ENCODE measurements at regions not wholly inside any gene's neighbourhood (a gene's known extent, or its start where the extent isn't known, plus 50 kb on each side); places are given as distances from the start of the nearest gene placed in this dataset.

DNA sequence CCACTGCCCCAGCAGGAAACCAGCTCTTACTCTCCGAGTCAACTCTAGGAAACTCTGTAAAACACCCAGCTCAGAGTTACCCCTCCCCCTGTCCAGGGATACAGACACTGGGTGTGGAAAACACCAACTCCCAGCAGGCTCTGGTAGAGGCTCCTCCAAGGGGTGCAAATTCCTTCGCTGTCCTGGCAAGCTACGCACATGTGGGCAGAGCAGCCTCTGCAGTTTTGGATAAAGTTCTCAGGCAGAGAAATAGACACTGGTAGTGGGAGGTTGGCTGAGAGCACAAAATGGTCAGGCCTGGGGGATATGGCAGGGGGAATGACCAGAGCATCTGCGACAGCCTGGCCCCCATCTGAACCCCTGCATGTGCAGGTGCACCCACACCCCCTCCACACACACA is 146.9 kb upstream of the SDK2 start:
- TF ChIP-seq POLR2A (IDR thresholded peaks at IDR 0.05) (no peak), CTCF (IDR thresholded peaks at IDR 0.05) (no peak)
- no peak for DNase-seq
- no peak for ATAC-seq
- WGBS, 2 donors, result 83 to 85% methylated on average over 4 of the region's 4 CpGs
- no peaks in the 10 kb centered on the region for H3K27me3 ChIP-seq
- no peaks in the 10 kb centered on the region for H3K36me3 ChIP-seq (replicated peaks in 1 of 2; ENCODE audit: insufficient read depth in 1 of 2, low read depth in 2 of 2)
- no peak overlapping the region for H3K27ac ChIP-seq
- H3K4me1 ChIP-seq, result no peaks in the 10 kb centered on the region
- H3K4me3 ChIP-seq, result no peak overlapping the region
- intact Hi-C loops (cut with DNase I), result no loop called here
- no peaks in the 10 kb centered on the region for H3K9me3 ChIP-seq

GRCh38 chr17:73791631-73792030 is 147.4 kb upstream of the SDK2 start:
- WGBS, 2 donors, result 60 to 75% methylated on average over 1 to 6 of the region's 6 CpGs
- Histone ChIP-seq H3K36me3 (replicated peaks in 1 of 2; ENCODE audit: insufficient read depth in 1 of 2, low read depth in 2 of 2) (no peaks in the 10 kb centered on the region), H3K27ac (no peak overlapping the region), H3K27me3 (no peaks in the 10 kb centered on the region), H3K9me3 (no peaks in the 10 kb centered on the region), H3K4me3 (no peak overlapping the region), H3K4me1 (no peaks in the 10 kb centered on the region)
- no peak for DNase-seq
- TF ChIP-seq POLR2A (IDR thresholded peaks at IDR 0.05) (no peak), CTCF (IDR thresholded peaks at IDR 0.05) (no peak)
- no peak for ATAC-seq
- intact Hi-C loops (cut with DNase I), result no loop called here

DNA sequence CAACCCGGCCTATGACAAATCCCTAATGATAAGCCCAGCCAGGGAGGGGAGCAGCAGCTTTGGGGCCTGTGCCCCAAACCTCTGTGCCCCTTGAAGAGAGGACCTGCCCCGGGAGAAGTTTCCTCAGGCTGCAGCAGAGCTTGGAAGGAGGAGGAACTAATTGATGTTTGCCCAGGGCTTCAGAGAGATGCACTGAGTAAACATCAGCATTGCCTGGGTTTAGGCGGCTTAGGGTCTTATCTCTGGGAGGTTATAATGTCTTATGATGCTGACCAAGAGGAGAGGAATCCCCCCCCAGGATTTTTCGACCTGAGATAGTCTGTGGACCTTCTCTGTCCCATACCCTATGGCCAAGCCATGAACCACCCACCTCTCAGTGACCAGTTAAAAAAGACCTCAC is 148.7 kb upstream of the SDK2 start:
- TF ChIP-seq POLR2A (IDR thresholded peaks at IDR 0.05) (no peak), CTCF (IDR thresholded peaks at IDR 0.05) (no peak)
- 17 to 18% methylated on average over 4 of the region's 4 CpGs for WGBS, 2 donors
- no peaks in the 10 kb centered on the region for H3K9me3 ChIP-seq
- H3K4me1 ChIP-seq, result peaks cover 3% of the 10 kb centered on the region
- H3K27ac ChIP-seq, result no peak overlapping the region
- H3K27me3 ChIP-seq, result no peaks in the 10 kb centered on the region
- no peak for DNase-seq
- ATAC-seq, result no peak
- H3K36me3 ChIP-seq (replicated peaks in 1 of 2; ENCODE audit: insufficient read depth in 1 of 2, low read depth in 2 of 2), result no peaks in the 10 kb centered on the region
- no peak overlapping the region for H3K4me3 ChIP-seq
- intact Hi-C loops (cut with DNase I), result no loop called here

DNA sequence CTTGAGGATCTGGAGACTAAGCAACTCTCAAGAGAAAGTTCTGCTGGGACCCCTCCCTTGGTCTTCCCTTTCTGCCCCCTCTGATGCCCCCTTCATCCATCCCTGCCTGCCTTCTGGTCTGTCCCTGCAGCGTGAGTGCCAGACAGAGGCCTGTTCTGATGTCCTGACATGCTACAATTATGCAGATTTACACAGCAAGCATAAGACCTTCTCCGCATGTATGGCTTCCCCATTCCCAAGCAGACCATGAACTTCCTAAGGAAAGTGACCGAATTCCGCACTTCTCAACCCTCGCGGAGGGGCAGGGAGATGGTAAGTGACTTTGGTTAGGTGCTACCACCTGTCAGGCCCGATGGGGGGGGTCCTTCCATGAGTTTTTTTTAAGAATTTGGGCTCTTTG is 150.1 kb upstream of the SDK2 start:
- Histone ChIP-seq H3K27me3 (no peaks in the 10 kb centered on the region), H3K27ac (no peak overlapping the region), H3K4me3 (no peak overlapping the region), H3K36me3 (replicated peaks in 1 of 2; ENCODE audit: insufficient read depth in 1 of 2, low read depth in 2 of 2) (no peaks in the 10 kb centered on the region), H3K9me3 (no peaks in the 10 kb centered on the region), H3K4me1 (peaks cover 8% of the 10 kb centered on the region)
- TF ChIP-seq POLR2A (IDR thresholded peaks at IDR 0.05) (no peak), CTCF (IDR thresholded peaks at IDR 0.05) (no peak)
- WGBS, 2 donors, result 78 to 85% methylated on average over 7 of the region's 7 CpGs
- no peak for DNase-seq
- ATAC-seq, result no peak
- intact Hi-C loops (cut with DNase I), result no loop called here

- no peaks in the 10 kb centered on the region for H3K36me3 ChIP-seq (replicated peaks in 1 of 2; ENCODE audit: insufficient read depth in 1 of 2, low read depth in 2 of 2)
- TF ChIP-seq CTCF (IDR thresholded peaks at IDR 0.05) (no peak), POLR2A (IDR thresholded peaks at IDR 0.05) (no peak)
- H3K4me1 ChIP-seq, result peaks cover 8% of the 10 kb centered on the region
- DNase-seq, result no peak
- intact Hi-C loops (cut with DNase I), result no loop called here
- WGBS, 2 donors, result 49 to 55% methylated on average over 2 of the region's 2 CpGs
- H3K27ac ChIP-seq, result no peak overlapping the region
- H3K27me3 ChIP-seq, result no peaks in the 10 kb centered on the region
- no peaks in the 10 kb centered on the region for H3K9me3 ChIP-seq
- no peak overlapping the region for H3K4me3 ChIP-seq
- no peak for ATAC-seq
Observed at GRCh38 chr17:73795730-73796129, 151.5 kb upstream of the SDK2 start.

Data from body of pancreas (tissue), 4 donors.